GM19099 (cell line): ENCODE measurements at regions not wholly inside any gene's neighbourhood (a gene's known extent, or its start where the extent isn't known, plus 50 kb on each side); places are given as distances from the start of the nearest gene placed in this dataset.

ENCODE experiments used
- POLR2A ChIP-seq: IDR thresholded peaks from 3 replicates; pipeline ENCODE4 v1.6.1; 2011; ENCODE audit warnings: low read depth; ENCODE audit not compliant: insufficient read length; ENCODE audit errors: extremely low read depth

DNA sequence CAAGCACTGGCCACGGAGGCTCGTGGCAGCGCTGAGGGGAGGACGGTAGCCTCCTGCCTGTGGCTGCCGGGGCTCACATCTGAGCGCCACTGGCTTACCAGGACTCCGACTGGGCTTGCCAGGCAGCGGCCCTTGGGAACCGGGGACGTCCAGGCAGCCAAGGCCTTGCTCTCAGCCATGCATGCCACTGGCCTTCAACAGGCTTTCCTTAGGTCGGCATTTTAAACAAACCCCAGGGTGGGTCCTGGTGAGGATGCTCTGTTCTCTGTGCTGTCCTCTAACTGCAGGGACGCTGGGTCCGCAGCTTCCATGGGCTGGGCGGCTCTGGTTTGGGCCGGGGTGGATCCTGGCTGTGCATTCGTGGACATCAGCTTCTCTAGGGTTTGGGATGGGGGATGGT, 59.1 kb upstream of the BHLHE23 start:
- no peak for TF ChIP-seq POLR2A

DNA sequence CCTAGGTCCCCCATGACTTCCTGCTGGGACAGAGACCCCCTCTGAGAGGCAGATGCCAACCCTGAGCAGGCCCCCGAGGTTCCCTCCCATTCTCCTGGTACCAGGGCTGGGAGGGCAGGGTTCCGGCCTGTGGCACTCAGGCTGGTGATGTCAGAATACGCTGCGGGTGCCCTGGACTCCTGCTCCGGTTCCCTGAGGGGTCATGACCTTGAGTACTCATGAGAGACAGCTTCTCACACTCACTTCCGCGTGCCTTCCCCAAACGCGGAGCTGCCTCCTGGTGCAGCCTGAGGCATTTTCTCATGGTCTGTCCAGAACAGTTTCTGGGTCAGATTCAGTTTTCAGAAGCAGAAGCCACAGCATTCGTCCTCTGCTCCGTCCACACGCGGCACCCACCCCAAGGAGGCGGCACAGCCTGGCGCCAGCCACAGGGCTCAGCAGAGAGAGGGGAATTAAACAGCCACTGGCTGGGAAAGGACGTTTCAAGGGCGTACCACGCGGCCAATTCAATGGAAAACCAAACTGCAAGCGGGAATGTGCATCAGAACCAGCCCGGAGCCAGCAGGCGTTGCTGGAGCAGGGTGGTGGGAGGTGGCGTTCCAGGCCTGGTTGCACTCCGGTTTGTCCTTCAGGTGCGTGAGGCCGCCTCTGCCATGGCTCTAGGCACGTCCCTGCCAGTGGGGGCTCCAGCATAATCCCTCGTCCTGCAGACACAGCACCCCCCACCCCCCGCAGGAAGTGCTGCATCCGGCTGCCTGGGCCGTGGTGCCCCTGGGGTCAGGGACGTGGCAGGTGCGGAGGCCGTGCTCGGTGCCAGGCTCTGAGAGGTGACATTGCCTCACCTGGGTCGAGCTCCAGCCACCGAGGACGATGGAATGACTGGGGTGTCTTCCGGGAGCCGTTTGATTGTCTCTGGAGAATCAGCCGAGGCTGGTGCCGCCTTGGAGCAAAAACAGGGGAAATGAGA, 58.3 kb upstream of the BHLHE23 start:
- no peak for TF ChIP-seq POLR2A

DNA sequence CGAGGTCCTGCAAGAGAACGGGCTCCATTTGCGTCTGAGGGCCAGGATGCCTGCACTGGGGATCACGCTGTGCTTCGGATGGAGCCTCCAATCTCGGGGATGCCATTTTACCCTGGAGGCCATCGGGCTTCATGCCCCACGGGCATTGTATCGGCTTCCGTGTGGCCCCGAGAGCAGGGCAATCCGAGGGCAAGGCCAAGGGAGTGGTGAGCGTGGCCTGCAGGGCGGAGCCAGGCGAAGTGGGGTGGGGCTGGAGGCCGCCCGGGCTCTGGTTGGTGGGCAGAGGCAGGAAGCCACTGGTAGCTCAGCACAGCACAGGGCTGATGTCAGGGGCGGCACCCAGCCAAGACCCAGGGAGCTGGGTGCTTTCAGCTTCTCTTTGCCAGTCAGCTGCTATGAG, 57.5 kb upstream of the BHLHE23 start:
- TF ChIP-seq POLR2A = no peak

GRCh38 chr20:63062188-63063140, 55.7 kb upstream of the BHLHE23 start:
- no peak for TF ChIP-seq POLR2A

DNA sequence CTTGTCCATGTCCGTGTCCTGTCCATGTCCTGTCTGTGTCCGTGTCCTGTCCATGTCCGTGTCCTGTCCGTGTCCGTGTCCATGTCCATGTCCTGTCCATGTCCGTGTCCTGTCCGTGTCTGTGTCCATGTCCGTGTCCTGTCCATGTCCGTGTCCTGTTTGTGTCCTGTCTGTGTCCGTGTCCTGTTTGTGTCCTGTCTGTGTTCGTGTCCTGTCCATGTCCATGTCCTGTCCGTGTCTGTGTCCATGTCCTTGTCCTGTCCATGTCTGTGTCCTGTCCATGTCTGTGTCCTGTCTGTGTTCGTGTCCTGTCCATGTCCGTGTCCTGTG, 55.0 kb upstream of the BHLHE23 start:
- TF ChIP-seq POLR2A = no peak

DNA sequence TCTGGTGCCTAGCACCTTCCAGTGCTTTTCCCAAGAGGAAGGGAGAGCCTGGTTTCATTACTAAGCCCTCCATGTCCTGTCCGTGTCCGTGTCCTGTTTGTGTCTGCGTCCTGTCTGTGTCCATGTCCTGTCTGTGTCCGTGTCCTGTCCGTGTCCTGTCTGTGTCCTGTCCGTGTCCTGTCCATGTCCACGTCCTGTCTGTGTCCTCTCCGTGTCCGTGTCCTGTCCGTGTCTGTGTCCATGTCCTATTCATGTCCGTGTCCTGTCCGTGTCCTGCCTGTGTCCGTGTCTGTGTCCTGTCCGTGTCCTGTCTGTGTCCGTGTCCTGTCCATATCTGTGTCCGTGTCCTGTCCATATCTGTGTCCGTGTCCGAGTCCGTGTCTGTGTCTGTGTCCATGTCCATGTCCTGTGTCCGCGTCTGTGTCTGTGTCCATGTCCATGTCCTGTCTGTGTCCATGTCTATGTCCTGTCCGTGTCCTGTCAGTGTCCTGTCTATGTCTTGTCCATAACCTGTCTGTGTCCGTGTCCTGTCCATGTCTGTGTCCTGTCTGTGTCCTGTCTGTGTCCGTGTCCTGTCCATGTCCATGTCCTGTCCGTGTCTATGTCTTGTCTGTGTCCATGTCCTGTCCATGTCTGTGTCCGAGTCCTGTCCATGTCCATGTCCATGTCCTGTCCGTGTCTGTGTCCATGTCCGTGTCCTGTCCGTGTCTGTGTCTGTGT, 54.4 kb upstream of the BHLHE23 start:
- no peak for TF ChIP-seq POLR2A

GRCh38 chr20:63060057-63060991, 53.6 kb upstream of the BHLHE23 start:
- TF ChIP-seq POLR2A = no peak

DNA sequence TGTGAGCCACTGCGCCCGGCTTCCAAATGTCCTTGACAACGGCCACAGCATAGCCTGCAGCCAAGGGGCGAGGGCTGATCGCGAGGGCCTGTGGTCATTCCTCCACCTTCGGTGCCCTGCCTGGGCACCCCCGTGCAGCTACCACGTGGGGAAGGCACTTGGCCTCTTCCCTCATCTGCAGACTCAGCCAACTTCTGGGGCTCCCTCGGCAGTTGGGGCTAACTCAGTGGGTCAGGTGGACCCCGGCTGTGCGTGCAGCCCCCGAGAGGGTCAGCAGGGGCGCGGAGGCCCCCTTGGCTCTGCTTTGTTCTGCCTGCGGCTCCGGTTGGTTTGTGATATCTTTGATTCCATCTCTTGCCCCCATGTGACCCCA, 52.9 kb upstream of the BHLHE23 start:
- TF ChIP-seq POLR2A = no peak

DNA sequence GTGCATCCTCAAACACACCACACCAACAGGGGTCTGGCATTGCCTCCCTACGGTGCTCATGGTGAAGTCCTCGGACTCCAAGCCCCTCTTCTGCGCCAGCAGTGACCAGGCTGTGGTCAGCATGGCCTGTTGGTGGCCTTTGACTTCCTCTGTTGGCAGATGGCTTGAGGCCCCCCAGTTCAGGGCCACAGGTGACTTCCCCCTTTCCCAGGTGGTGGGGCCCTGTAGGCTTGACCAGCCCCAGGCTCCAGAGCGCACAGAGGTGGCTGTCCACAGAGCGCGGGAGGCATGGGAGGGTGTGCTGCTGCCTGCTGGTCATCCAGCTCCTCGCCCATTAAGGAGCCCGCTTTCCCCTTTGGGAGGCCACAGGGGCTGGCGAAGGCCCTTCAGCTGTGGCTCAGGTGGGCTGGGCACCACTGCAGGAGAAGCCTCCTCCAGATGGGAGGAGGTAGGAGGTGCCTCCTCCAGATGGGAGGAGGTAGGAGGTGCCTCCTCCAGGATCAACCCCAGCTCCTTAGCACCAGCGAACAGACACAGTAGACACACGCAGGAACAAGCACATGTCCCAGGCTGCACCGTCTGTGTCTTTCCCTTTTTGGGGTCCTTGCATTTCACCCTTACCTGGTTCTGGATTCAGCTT, 52.1 kb upstream of the BHLHE23 start:
- TF ChIP-seq POLR2A = no peak

DNA sequence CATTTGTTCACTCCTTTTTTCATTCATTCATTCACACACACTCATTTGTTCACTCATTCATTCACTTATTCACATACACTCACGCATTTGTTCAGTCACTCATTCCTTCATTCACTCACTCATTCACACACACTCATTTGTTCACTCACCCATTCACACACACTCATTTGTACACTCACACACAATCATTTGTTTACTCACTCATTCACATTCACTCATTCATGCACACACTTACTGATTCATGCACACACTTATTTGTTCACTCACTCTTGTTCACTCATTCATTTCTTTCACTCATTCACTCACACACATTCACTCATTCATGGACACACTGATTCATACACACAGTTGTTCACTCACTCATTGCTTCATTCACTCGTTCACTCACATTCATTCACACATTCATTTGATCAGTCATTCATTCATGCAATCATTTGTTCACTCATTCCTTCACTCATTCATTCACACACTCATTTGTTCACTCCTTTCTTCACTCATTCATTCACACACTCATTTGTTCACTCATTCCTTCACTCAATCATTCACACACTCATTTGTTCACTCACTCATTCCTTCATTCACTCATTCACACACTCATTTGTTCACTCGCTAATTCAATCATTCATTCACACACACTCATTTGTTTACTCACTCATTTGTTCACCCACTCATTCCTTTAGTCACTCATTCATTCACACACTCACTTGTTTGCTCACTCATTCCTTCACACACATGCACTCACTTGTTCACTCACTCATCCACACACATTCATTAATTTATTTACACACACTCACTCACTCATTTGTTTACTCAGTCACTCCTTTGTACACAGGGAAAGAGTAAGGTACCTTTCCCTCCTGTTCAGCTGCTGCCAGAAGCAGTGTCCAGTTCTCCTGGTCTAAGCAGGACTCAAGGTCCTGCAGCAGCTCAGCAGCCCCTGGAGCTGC, 50.7 kb upstream of the BHLHE23 start:
- no peak for TF ChIP-seq POLR2A

DNA sequence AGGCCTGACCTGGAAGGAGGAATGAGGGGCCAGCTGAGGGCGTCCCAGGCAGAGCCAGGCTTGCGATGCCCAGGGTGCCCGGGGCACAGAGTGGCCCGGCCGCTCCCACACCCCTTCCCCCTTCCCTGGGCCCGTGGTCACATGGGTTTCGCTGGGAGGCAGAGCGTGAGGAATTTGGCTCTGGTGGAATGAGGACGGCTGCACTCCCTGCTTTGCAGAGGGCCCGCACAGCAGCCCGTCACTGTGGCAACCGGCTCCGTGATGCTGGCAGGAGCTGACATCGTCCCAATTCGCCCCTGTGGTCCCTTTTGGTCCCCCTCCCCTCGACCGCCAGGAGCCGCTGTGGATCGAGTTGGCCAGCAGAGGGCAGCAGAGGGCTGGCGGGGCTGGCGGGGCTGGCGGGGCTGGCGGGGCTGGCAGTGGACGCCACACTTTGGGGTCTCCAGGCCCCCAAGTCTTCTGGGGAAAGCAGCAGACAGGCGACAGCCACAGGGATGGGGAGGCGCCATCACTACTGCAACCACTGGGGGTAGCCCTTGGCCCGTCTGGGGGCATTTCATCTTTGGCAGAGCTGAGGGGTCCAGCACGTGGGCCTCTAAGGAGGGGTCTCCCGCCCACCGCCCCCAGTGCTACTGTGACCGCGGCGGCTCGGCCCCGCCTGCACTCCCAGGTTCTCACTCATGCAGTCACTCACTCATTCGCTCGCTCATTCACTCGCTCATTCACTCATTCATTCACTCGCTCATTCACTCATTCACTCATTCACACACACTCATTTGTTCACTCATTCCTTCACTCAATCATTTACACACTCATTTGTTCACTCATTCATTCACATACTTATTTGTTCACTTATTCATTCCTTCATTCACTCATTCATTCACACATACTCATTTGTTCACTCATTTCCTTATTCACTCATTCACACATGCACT, 49.7 kb upstream of the BHLHE23 start:
- no peak for TF ChIP-seq POLR2A
